Stimulated activated naive CD8-positive, alpha-beta T cell treated with anti-CD3 and anti-CD28 coated beads, Interleukin-15, Interleukin-2, amounts not matched to agents 100 ng/mL and 50 ng/mL, for 24 hours (primary cell): ENCODE measurements at regions not wholly inside any gene's neighbourhood (a gene's known extent, or its start where the extent isn't known, plus 50 kb on each side); places are given as distances from the start of the nearest gene placed in this dataset.

Experiments used
- H3K27ac Mint-ChIP-seq: one replicate; pipeline ENCODE4 v1.8.0; 2021; ENCODE audit warnings: mild to moderate bottlenecking, mixed read lengths
- H3K27me3 Mint-ChIP-seq: one replicate; pipeline ENCODE4 v1.8.0; 2021; ENCODE audit warnings: mixed read lengths
- H3K36me3 Mint-ChIP-seq: one replicate; pipeline ENCODE4 v1.8.0; 2021; ENCODE audit warnings: low read depth, mixed read lengths
- H3K4me1 Mint-ChIP-seq: one replicate; pipeline ENCODE4 v1.8.0; 2021; ENCODE audit warnings: low read depth, mixed read lengths
- H3K4me3 Mint-ChIP-seq: one replicate; pipeline ENCODE4 v1.8.0; 2021; ENCODE audit warnings: mild to moderate bottlenecking, mixed read lengths
- H3K9me3 Mint-ChIP-seq: one replicate; pipeline ENCODE4 v1.8.0; 2021; ENCODE audit warnings: mixed read lengths

DNA sequence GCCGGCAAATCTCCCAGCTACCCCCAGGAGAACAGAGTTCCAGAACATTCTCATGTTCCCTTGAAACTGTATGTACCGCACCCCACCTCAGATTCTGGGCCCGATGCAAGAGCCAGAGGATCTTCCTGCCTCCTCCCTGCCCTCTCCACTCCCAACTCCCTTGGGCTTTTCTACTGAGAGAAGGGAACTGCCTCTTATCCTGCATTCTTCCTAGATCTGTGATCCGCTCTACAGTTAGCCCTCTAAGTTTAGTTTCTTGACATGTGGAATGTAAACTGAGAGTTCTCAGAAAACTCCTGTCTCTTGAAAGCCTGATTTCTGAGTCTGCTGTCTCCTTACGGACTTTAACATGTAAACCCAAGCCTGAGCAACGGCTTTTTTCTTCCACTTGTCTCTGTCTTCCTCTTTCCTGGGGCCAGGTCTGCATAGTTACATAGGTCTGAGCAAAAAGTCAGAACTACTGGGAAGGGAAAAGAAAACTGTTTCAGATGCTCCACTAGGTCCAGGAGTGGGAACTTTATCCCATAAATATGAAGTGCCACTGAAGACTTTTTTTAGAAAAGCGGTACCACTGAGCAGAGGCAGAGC is 86.5 kb upstream of the TNFAIP3 start:
- no peaks in the 10 kb centered on the region for H3K9me3 Mint-ChIP-seq
- no peaks in the 10 kb centered on the region for H3K4me1 Mint-ChIP-seq
- no peaks in the 10 kb centered on the region for H3K27me3 Mint-ChIP-seq
- H3K4me3 Mint-ChIP-seq = no peak overlapping the region
- H3K27ac Mint-ChIP-seq = no peak overlapping the region
- H3K36me3 Mint-ChIP-seq = no peaks in the 10 kb centered on the region

DNA sequence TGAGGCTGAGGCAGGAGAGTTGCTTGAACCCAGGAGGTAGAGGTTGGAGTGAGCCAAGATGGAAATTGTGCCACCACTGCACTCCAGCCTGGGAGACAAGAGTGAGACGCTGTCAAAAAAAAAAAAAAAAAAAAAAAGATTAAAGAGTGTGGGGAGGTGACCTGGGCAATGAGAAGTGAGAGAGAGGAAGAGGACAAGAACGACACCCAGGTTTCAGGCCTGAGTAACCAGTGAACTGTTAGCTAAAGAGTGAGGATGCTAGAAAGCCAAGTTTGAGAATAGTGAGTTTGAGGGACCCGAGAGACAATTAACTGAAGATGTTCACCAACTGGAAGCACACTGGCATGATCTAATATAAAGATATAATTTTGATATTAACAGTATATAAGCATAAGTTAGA is 85.4 kb upstream of the TNFAIP3 start:
- Mint-ChIP-seq H3K27ac (no peak overlapping the region), H3K4me3 (no peak overlapping the region), H3K9me3 (no peaks in the 10 kb centered on the region), H3K4me1 (no peaks in the 10 kb centered on the region), H3K27me3 (no peaks in the 10 kb centered on the region), H3K36me3 (no peaks in the 10 kb centered on the region)

DNA sequence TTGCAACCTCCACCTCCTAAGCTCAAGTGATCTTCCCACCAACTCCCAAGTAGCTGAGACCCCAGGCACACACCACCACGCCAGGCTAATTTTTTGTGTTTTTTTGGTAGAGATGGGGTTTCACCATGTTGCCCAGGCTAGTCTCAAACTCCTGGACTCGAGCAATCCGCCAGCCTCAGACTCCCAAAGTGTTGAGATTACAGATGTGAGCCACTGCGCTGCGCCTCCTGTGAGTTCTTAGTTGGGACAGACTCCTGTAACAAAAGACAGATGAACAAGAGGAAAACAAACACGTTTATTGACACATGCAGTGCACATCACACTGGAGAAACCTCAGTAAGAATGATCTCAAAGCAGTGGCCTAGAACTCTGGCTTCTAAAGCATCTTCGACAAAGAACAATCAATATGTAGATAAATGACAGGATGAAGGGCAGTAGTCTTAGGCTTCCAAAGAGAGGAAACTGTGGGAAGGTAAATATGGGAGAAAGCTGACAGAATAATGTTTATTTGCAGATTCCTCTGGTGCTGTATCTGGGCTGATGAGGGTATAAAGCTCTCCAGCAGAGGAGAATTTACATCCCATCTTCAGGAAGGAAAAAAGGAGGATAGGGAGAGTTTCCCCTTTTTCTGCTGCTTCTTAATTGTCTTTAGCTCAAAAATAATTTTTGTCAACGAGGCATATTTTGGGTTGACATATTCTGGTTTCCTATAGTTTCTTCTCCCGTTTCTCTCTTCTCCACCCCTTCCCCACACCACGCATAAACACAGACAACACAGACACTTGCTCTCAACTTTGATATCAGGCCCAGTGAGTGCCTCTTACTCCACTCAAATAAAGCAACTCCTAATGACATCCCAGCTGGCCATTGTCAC is 84.7 kb upstream of the TNFAIP3 start:
- no peak overlapping the region for H3K27ac Mint-ChIP-seq
- no peaks in the 10 kb centered on the region for H3K9me3 Mint-ChIP-seq
- H3K4me1 Mint-ChIP-seq = no peaks in the 10 kb centered on the region
- no peaks in the 10 kb centered on the region for H3K36me3 Mint-ChIP-seq
- H3K4me3 Mint-ChIP-seq = no peak overlapping the region
- H3K27me3 Mint-ChIP-seq = no peaks in the 10 kb centered on the region

DNA sequence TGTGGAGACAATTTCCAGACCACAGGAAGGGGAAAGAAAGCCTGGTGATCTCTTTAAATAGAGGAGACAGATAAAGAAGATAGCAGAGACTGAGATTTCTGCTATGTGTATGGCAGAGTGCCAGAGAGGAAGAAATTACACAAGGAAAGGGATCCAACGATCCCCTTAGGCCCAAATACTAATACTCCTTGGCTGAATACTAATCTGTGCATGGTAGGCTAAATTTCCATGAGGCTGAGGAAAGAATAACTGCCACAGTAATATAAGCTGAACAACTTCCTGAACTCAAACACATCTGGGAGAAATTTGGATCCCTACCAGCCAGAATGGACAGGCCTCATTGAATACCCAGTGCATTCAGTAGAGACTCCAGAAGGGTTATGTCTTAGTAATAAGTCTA is 83.3 kb upstream of the TNFAIP3 start:
- Mint-ChIP-seq H3K9me3 (no peaks in the 10 kb centered on the region), H3K4me3 (no peak overlapping the region), H3K27ac (no peak overlapping the region), H3K27me3 (no peaks in the 10 kb centered on the region), H3K36me3 (no peaks in the 10 kb centered on the region), H3K4me1 (no peaks in the 10 kb centered on the region)

DNA sequence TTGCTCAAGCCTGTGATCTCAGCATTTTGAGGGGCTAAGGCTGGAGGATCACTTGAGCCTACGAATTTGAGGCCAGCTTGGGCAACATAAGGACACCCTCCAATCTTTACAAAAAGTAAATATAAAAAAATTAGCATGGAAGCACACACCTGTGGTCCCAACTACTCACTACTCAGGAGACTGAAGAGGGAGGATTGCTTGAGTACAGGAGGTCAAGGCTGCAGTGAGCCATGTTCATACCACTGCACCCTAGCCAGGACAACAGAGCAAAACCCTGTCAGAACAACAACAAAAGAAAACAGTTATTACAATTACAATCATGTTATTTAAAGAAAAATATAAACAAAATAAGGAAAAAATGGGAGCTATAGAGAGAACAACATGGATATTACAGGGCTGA is 82.5 kb upstream of the TNFAIP3 start:
- H3K9me3 Mint-ChIP-seq = peaks cover 4% of the 10 kb centered on the region
- no peaks in the 10 kb centered on the region for H3K27me3 Mint-ChIP-seq
- no peak overlapping the region for H3K27ac Mint-ChIP-seq
- no peaks in the 10 kb centered on the region for H3K36me3 Mint-ChIP-seq
- peaks cover 7% of the 10 kb centered on the region for H3K4me1 Mint-ChIP-seq
- no peak overlapping the region for H3K4me3 Mint-ChIP-seq

DNA sequence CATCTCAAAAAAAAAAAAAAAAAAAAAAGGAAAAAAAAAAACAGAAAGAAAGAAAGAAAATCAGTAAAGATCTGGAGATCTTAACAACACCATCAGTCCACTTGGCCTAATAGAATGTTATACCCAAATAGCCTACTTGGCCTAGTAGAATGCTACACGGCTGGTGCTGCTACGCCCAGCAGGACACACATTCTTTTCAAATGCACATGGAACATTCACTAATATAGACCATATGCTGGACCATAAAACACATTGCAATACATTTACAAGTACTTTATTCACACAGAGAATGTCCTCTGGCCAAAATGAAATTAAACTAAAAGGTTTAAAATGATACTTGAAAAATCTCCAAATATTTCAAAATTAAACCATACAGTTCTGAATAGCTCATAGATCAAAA is 80.0 kb upstream of the TNFAIP3 start:
- no peak overlapping the region for H3K4me3 Mint-ChIP-seq

DNA sequence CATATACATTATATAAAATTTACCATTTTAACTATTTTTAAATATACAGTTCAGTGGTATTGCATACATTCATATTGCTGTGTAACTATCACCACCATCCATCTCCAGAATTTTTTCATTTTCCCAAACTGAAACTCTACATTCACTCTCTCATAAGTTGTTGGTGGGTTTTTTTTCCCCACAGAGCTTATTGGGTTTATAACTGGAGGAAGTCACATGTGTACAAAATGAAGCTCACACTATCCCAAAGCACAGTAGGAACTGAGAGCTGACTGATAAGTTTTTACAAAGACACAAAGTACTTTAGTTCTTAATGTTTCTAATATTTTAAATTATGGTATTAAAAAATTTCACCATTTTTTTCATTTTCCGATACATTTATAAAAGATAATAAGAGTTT is 78.8 kb upstream of the TNFAIP3 start:
- Mint-ChIP-seq H3K27ac (no peak overlapping the region), H3K9me3 (peaks cover 4% of the 10 kb centered on the region), H3K27me3 (no peaks in the 10 kb centered on the region), H3K4me1 (peaks cover 42% of the 10 kb centered on the region), H3K36me3 (no peaks in the 10 kb centered on the region), H3K4me3 (no peak overlapping the region)

More for the DNA sequence above, 80.0 kb upstream of the TNFAIP3 start:
- no peaks in the 10 kb centered on the region for H3K36me3 Mint-ChIP-seq
- H3K27ac Mint-ChIP-seq = no peak overlapping the region
- peaks cover 31% of the 10 kb centered on the region for H3K4me1 Mint-ChIP-seq
- H3K27me3 Mint-ChIP-seq = no peaks in the 10 kb centered on the region
- H3K9me3 Mint-ChIP-seq = peaks cover 4% of the 10 kb centered on the region

DNA sequence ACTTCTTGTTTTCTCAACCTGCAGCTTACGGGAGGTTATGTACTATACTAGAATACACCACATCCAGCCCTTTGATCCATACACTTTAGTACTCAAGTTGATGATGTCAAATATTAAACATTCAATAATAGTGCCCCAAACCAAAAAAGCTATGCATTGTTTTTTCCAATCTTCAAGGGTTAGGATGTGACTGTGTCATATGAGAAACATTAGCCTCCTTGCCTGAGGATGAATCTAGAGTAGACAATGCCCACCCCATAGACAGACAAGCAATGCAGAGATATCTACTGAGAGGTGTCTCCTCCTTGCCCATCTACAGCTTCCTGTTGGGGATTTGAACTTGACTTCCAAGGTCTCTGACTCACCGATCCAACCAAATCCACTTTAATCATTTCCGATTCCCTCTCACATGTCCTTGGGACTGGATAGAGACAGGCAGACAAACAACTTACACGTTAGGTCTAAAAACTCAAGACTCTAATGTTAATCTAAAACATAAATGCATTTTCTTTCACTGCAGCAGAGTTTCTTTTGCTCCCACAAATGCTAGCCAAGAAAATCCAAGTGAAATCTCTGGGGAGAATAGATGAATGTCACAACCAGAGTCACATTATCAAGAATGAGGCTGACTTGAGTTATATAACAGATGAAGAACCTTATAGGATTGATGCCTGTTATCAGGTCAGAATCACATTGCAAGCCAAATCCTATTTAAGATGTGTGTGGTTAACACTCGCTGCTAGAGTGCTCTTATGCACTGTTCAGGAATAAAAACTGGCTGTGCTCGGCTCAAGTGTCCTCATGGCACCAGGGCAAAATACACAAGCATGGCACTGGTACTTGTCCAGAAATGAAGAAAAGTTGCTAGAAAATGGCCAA is 75.5 kb upstream of the TNFAIP3 start:
- peaks cover 4% of the 10 kb centered on the region for H3K9me3 Mint-ChIP-seq
- peak overlapping the region; percentile 55 for H3K4me3 Mint-ChIP-seq
- peaks cover 72% of the 10 kb centered on the region for H3K4me1 Mint-ChIP-seq
- no peaks in the 10 kb centered on the region for H3K36me3 Mint-ChIP-seq
- no peaks in the 10 kb centered on the region for H3K27me3 Mint-ChIP-seq
- peak overlapping the region; percentile 94 for H3K27ac Mint-ChIP-seq

DNA sequence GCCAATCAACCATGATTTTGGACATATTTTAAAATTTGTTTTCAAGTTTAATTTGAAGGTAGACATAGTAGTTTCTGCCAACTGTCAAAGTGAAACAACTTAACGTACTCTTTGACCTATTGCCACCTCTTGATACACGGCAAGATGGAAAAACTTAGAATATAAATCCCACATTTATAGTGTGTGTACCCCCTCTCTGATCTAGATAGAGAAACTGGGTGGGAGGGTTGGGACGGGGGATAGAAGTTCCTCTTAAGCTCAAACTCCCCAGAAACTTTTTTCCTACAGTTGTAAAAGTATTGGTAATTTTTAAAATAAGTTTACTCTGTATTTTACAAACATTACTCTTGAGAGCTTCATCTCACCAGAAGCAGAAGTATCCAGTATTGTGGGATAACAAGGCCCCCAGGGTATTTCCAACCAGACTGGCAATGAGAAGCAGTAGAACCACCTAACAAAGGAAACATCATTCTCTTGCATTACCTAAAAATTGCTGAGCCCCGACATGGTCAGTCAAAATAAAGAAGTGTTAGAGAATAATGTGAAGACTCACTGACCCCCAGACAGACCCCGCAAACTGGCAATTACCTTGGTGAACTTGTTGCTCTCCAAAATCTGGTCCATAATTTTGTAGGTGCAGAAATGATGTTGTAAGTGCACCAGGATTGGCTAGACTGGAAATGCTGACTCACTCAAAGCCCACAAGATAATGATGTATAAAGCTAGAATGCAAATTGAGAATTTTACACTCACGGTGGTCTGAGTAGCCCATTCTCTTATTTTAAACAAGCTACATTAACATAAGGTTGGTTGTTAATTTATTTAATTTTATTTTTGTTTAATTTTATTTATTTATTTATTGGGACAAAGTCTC is 74.7 kb upstream of the TNFAIP3 start:
- H3K27ac Mint-ChIP-seq = peak overlapping the region; percentile 94
- no peaks in the 10 kb centered on the region for H3K27me3 Mint-ChIP-seq
- peaks cover 78% of the 10 kb centered on the region for H3K4me1 Mint-ChIP-seq
- H3K4me3 Mint-ChIP-seq = peak overlapping the region; percentile 75
- H3K36me3 Mint-ChIP-seq = no peaks in the 10 kb centered on the region
- H3K9me3 Mint-ChIP-seq = peaks cover 4% of the 10 kb centered on the region

DNA sequence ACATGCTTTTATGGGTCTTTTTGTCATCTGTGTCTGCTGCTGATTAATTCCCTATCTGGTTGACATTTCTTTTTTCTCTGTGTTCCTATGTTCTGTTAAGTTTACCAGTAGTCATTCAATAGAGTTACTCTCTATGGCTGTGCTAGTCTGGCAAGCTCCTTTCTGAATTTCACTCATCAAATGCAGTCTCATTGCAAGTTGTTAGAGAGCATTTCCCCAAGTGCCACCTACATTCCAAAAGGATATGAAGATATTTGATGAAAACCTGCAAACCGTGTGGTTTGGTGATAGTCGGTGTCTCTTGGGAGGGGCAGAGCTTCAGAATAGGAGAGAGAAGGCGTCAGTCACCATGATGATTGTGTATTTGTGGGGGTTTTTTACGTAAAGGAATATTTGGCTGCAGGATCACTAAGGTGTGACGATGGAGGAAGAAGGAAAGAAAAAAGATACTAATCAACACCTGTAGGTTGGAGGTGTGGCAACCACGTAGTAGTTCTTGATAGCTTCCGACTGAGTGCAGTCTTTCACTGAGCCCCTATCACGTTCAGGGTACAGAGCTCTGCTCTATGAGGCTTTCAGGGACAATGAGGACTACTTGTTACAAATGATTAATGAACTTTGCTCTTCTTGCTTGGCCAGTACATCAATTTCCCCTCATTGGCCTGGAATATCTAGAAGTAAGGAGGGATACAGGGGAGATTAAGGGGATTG is 73.1 kb upstream of the TNFAIP3 start:
- Mint-ChIP-seq H3K4me1 (peaks cover 93% of the 10 kb centered on the region), H3K36me3 (no peaks in the 10 kb centered on the region), H3K27ac (peak overlapping the region; percentile 60), H3K4me3 (peak overlapping the region; percentile 12), H3K27me3 (no peaks in the 10 kb centered on the region), H3K9me3 (peaks cover 3% of the 10 kb centered on the region)

DNA sequence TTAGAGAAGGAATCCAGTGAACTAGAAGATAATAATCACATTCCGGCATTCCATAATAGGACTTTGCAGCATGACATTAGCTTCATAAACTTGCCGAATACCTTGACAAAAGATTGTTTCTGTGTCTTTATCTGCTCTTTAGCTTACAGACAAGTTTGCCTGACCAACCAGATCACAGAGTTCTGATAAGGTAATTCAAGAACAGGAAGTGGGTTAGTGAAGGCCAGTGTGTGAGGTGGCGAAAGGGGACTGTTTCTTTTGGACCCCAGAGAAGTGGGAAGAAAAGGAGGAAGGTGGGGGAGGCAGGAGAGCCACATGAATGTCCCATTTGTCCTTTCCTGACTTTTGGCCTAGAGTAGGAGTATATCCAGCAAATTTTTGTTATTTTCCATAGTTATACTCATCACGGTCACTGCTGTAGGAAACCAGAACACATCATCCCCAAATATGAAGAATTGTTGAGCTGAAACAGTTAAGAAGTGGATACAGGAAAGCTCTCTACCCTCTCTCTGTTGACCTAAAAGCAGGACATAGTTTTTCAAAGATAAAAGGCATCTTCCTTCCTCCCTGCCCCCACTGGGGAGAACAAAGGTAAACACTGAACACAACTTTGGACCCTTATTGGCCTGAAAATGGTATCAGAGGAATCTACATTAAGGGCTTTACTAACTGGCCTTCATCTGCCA is 72.4 kb upstream of the TNFAIP3 start:
- Mint-ChIP-seq H3K4me3 (no peak overlapping the region), H3K36me3 (no peaks in the 10 kb centered on the region), H3K9me3 (no peaks in the 10 kb centered on the region), H3K4me1 (peaks cover 93% of the 10 kb centered on the region), H3K27me3 (no peaks in the 10 kb centered on the region), H3K27ac (peak overlapping the region; percentile 60)

DNA sequence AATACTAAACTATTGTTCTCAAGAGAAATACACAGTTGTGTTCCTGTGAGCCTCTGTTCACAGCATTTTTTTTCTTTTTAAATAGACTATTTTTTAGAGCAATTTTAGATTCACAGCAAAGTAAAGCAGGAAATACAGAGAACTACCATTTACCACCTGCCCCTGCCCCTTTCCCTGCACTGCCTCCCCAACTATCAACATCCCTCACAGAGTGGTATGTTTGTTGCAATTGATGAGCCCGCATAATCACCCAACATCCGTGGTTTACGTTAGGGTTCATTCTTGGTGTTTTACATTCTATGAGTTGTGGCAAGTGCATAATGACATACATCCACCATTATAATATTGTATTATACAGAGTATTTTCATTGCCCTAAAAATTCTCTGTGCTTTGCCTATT is 71.6 kb upstream of the TNFAIP3 start:
- H3K27me3 Mint-ChIP-seq = no peaks in the 10 kb centered on the region
- H3K36me3 Mint-ChIP-seq = no peaks in the 10 kb centered on the region
- peak overlapping the region; percentile 7 for H3K27ac Mint-ChIP-seq
- H3K9me3 Mint-ChIP-seq = no peaks in the 10 kb centered on the region
- peaks cover 93% of the 10 kb centered on the region for H3K4me1 Mint-ChIP-seq
- no peak overlapping the region for H3K4me3 Mint-ChIP-seq

DNA sequence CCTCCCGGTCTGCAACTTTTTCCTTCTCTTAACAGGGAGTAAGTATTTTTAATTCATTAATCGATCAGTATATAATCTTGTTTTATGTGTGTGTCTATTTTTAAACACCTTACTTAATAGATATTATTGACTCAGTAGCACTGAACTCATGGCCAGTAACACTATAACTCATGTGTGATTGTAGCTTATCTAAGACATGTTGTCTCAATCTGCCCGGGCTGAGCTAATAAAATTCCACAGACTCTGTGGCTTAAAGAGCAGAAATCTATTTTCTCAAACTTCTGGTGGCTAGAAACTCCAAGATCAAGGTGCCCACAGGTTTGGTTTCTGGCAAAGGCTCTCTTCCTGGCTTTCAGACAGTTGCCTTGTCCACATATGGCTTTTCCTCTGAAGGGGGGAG is 68.8 kb upstream of the TNFAIP3 start:
- H3K36me3 Mint-ChIP-seq = peaks cover under 1% of the 10 kb centered on the region
- peak overlapping the region; percentile 12 for H3K27ac Mint-ChIP-seq
- H3K4me3 Mint-ChIP-seq = no peak overlapping the region
- peaks cover 82% of the 10 kb centered on the region for H3K4me1 Mint-ChIP-seq
- no peaks in the 10 kb centered on the region for H3K9me3 Mint-ChIP-seq
- H3K27me3 Mint-ChIP-seq = no peaks in the 10 kb centered on the region
